ENCODE measurements at regions not wholly inside any gene's neighbourhood (a gene's known extent, or its start where the extent isn't known, plus 50 kb on each side); places are given as distances from the start of the nearest gene placed in this dataset.

- no peaks in the 10 kb centered on the region for H3K36me3 ChIP-seq (replicated peaks in 1 of 2; ENCODE audit: control insufficient read depth in 1 of 2, insufficient read depth in 2 of 2, low read length in 2 of 2)
- no peaks in the 10 kb centered on the region for H3K79me2 ChIP-seq (ENCODE audit: insufficient read depth, low read length)
- intact Hi-C loops (cut with micrococcal nuclease; ENCODE audit: unreplicated experiment) (loop anchor here (5.0 to 10.0 kb wide), 3 partner anchors 198 to 558 kb away; no protein-coding TSS in a partner anchor), in situ Hi-C loops (cut with HindIII; ENCODE audit: extremely low pct_ligation_motif_present, low pct_unique_long_range_greater_than_20kb) (loop anchor here (10.0 kb wide), 1 partner anchor 418 kb away; no protein-coding TSS in a partner anchor)
- CTCF ChIA-PET (ENCODE audit: low intra/inter-chr PET ratio, low total read pairs) = no interaction called here
- BruUV-seq (replicated peaks) = no TSS peak
- ATAC-seq (no peak), FAIRE-seq (no peak), DNase-seq (ENCODE audit: low spot score) (no peak)
- WGBS (ENCODE audit: low lambda C conversion rate) = 30% methylated on average over 2 of the region's 2 CpGs
- H3K4me3 ChIP-seq (replicated peaks in 1 of 3; ENCODE audit: insufficient read depth in 1 of 3, low read depth in 2 of 3, low read length in 3 of 3) = no peak overlapping the region
- no peaks in the 10 kb centered on the region for H3K9me3 ChIP-seq (ENCODE audit: low read length)
- POLR2A ChIA-PET = no interaction called here
- H3K9ac ChIP-seq (ENCODE audit: insufficient read depth, low read depth, low read length) = no peak overlapping the region
- H3K4me2 ChIP-seq (ENCODE audit: low read depth, low read length) = no peak overlapping the region
- peaks cover 9 to 50% of the 10 kb centered on the region in 2 experiments for H3K27me3 ChIP-seq (ENCODE audit: control insufficient read depth in 1 of 2, insufficient read depth in 2 of 2, low read length in 2 of 2)
- TF ChIP-seq CTCF (CRISPR knock-in tag; IDR thresholded peaks at IDR 0.05) = peak; percentile 51
- TF ChIP-seq ATF1 (CRISPR knock-in tag; IDR thresholded peaks at IDR 0.05) = no peak
- TF ChIP-seq STAG1 (CRISPR knock-in tag; IDR thresholded peaks at IDR 0.05) = peak; percentile 57
- TF ChIP-seq SP140L (CRISPR knock-in tag; IDR thresholded peaks at IDR 0.05; ENCODE audit: borderline replicate concordance) = no peak
- TF ChIP-seq ZC3H4 (CRISPR knock-in tag; IDR thresholded peaks at IDR 0.05; ENCODE audit: borderline replicate concordance) = no peak
- no peak for TF ChIP-seq ZNF34 (CRISPR knock-in tag; IDR thresholded peaks at IDR 0.05; ENCODE audit: borderline replicate concordance)
- TF ChIP-seq SRF (IDR thresholded peaks at IDR 0.05; ENCODE audit: low read depth, low read length) = no peak
- TF ChIP-seq NFE2L1 (CRISPR knock-in tag; IDR thresholded peaks at IDR 0.05; ENCODE audit: borderline replicate concordance) = no peak
- TF ChIP-seq ZNF543 (CRISPR knock-in tag; IDR thresholded peaks at IDR 0.05) = no peak
- TF ChIP-seq, protein P1, sequence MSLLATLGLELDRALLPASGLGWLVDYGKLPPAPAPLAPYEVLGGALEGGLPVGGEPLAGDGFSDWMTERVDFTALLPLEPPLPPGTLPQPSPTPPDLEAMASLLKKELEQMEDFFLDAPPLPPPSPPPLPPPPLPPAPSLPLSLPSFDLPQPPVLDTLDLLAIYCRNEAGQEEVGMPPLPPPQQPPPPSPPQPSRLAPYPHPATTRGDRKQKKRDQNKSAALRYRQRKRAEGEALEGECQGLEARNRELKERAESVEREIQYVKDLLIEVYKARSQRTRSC (CRISPR knock-in tag; IDR thresholded peaks at IDR 0.05; ENCODE audit: low read depth) = no peak
- no peak for TF ChIP-seq ZNF878 (CRISPR knock-in tag; IDR thresholded peaks at IDR 0.05)
- TF ChIP-seq NFE2 (CRISPR knock-in tag; IDR thresholded peaks at IDR 0.05) = no peak
- TF ChIP-seq ZZZ3 (CRISPR knock-in tag; IDR thresholded peaks at IDR 0.05; ENCODE audit: borderline replicate concordance) = no peak
- TF ChIP-seq ZNF510 (CRISPR knock-in tag; IDR thresholded peaks at IDR 0.05; ENCODE audit: low read depth) = no peak
- H2AFZ ChIP-seq (ENCODE audit: low read length) = no peak overlapping the region
- no peak overlapping the region for H3K27ac ChIP-seq (ENCODE audit: extremely low read length, insufficient read depth, low read length)
- peaks cover 47% of the 10 kb centered on the region for H3K4me1 ChIP-seq (ENCODE audit: insufficient read depth, low read length)
- H4K20me1 ChIP-seq (ENCODE audit: insufficient read depth, low read length) = no peaks in the 10 kb centered on the region
These were observed 135.2 kb upstream of the C11orf58 start for GRCh38 chr11:16603245-16603644.
